GM23338 (cell line): ENCODE measurements at regions not wholly inside any gene's neighbourhood (a gene's known extent, or its start where the extent isn't known, plus 50 kb on each side); places are given as distances from the start of the nearest gene placed in this dataset.

Source experiments
- ATAC-seq: fragments of 200-7000 bp; cut with Tn5 transposase; 3 replicates; pipeline ENCODE4 v1.9.1; 2020
- DNase-seq: peaks from one replicate; pipeline ENCODE4 v3.0.0-alpha.2; 2015; ENCODE audit warnings: low spot score
- H2AFZ ChIP-seq: fragments of 200-600 bp; sonication (generic); 2 replicates; pipeline ENCODE4 v1.8.0; 2016; ENCODE audit warnings: antibody characterized with exemption, mild to moderate bottlenecking, moderate library complexity
- H3F3A ChIP-seq: fragments of 200-600 bp; sonication (generic); replicated peaks from 2 replicates; pipeline ENCODE4 v1.8.0; 2017; ENCODE audit warnings: antibody characterized with exemption, mixed run types, low read depth
- H3K27ac ChIP-seq: fragments of 200-600 bp; sonication (generic); 2 replicates; pipeline ENCODE4 v1.6.1; 2016; ENCODE audit warnings: low read depth
- H3K27me3 ChIP-seq: fragments of 200-600 bp; sonication (generic); 2 replicates; pipeline ENCODE4 v1.8.0; 2016; ENCODE audit warnings: mild to moderate bottlenecking, mixed run types, moderate library complexity; ENCODE audit not compliant: insufficient read depth
- H3K36me3 ChIP-seq: fragments of 200-600 bp; sonication (generic); 2 replicates; pipeline ENCODE4 v1.8.0; 2016; ENCODE audit warnings: mild to moderate bottlenecking; ENCODE audit not compliant: insufficient read depth
- H3K4me1 ChIP-seq: fragments of 200-600 bp; sonication (generic); 2 replicates; pipeline ENCODE4 v1.8.0; 2016; ENCODE audit warnings: mild to moderate bottlenecking, moderate library complexity; ENCODE audit not compliant: insufficient read depth
- H3K4me2 ChIP-seq: fragments of 200-600 bp; sonication (generic); 2 replicates; pipeline ENCODE4 v1.7.1; 2017; ENCODE audit warnings: mixed run types
- H3K4me3 ChIP-seq: fragments of 200-600 bp; sonication (generic); 2 replicates; pipeline ENCODE4 v1.6.1; 2016; ENCODE audit warnings: mixed run types
- H3K79me2 ChIP-seq: fragments of 200-600 bp; sonication (generic); replicated peaks from 2 replicates; pipeline ENCODE4 v1.8.0; 2017; ENCODE audit warnings: mild to moderate bottlenecking; ENCODE audit not compliant: insufficient read depth
- H3K9me2 ChIP-seq: fragments of 200-600 bp; sonication (generic); 2 replicates; pipeline ENCODE4 v1.8.0; 2017; ENCODE audit not compliant: insufficient read depth
- H4K20me1 ChIP-seq: fragments of 200-600 bp; sonication (generic); replicated peaks from 2 replicates; pipeline ENCODE4 v1.8.0; 2017; ENCODE audit warnings: mild to moderate bottlenecking; ENCODE audit not compliant: insufficient read depth
- H3K27ac Mint-ChIP-seq: 2 replicates; pipeline ENCODE4 v1.8.0; 2020; ENCODE audit warnings: inconsistent platforms, mild to moderate bottlenecking, moderate library complexity, mixed read lengths
- H3K27me3 Mint-ChIP-seq: 3 replicates; pipeline ENCODE4 v1.8.0; 2022; ENCODE audit warnings: low read depth, mild to moderate bottlenecking, moderate library complexity, mixed read lengths, inconsistent platforms; ENCODE audit not compliant: insufficient read depth, poor library complexity
- H3K36me3 Mint-ChIP-seq: 3 replicates; pipeline ENCODE4 v1.8.0; 2021; ENCODE audit warnings: low read depth, mild to moderate bottlenecking, inconsistent platforms, moderate library complexity, mixed read lengths
- H3K4me1 Mint-ChIP-seq: 3 replicates; pipeline ENCODE4 v1.8.0; 2020; ENCODE audit warnings: mild to moderate bottlenecking, inconsistent platforms, mixed read lengths
- H3K4me3 Mint-ChIP-seq: 3 replicates; pipeline ENCODE4 v1.8.0; 2021; ENCODE audit warnings: moderate library complexity, mild to moderate bottlenecking, inconsistent platforms, mixed read lengths
- H3K9me3 Mint-ChIP-seq: 3 replicates; pipeline ENCODE4 v1.8.0; 2020; ENCODE audit warnings: moderate library complexity, mild to moderate bottlenecking, inconsistent platforms, mixed read lengths
- CTCF ChIP-seq, 2 experiments: fragments of 200-600 bp in 1 of 2; sonication (generic) in 1 of 2; conservative IDR thresholded peaks; 2 replicates each; pipeline versions ENCODE4 v1.5.1 to v1.6.1; 2016 to 2017; ENCODE audit warnings: antibody characterized with exemption in 2 of 2, low read depth in 2 of 2, mild to moderate bottlenecking in 2 of 2, moderate library complexity in 1 of 2
- ETS1 ChIP-seq: IDR thresholded peaks from 2 replicates; pipeline ENCODE4 v1.6.1; 2016; ENCODE audit warnings: antibody characterized with exemption
- EZH2phosphoT487 ChIP-seq: fragments of 200-600 bp; sonication (generic); IDR thresholded peaks from one replicate; pipeline ENCODE4 v1.8.1; 2018; ENCODE audit warnings: antibody characterized with exemption; ENCODE audit not compliant: unreplicated experiment
- JUNB ChIP-seq: IDR thresholded peaks from one replicate; pipeline ENCODE4 v1.6.1; 2016; ENCODE audit warnings: antibody characterized with exemption; ENCODE audit not compliant: unreplicated experiment
- NANOG ChIP-seq: IDR thresholded peaks from 2 replicates; pipeline ENCODE4 v1.6.1; 2016; ENCODE audit warnings: antibody characterized with exemption, borderline replicate concordance
- POLR2AphosphoS5 ChIP-seq: IDR thresholded peaks from 2 replicates; pipeline ENCODE4 v1.6.1; 2016; ENCODE audit warnings: antibody characterized with exemption, low read depth
- REST ChIP-seq: IDR thresholded peaks from one replicate; pipeline ENCODE4 v1.6.1; 2018; ENCODE audit warnings: antibody characterized with exemption; ENCODE audit not compliant: unreplicated experiment
- STAT1 ChIP-seq: IDR thresholded peaks from one replicate; pipeline ENCODE4 v1.6.1; 2016; ENCODE audit warnings: antibody characterized with exemption; ENCODE audit not compliant: unreplicated experiment
- ZNF114 ChIP-seq: fragments of 250-450 bp; sonication (Bioruptor Pico); IDR thresholded peaks from 2 replicates; pipeline ENCODE4 v1.5.0; 2020; ENCODE audit warnings: mild to moderate bottlenecking, moderate library complexity
- TF ChIP-seq, protein P1 (sequence below): fragments of 250-450 bp; sonication (Bioruptor Pico); IDR thresholded peaks from 2 replicates; pipeline ENCODE4 v1.5.0; 2020; ENCODE audit warnings: mild to moderate bottlenecking, moderate library complexity

DNA sequence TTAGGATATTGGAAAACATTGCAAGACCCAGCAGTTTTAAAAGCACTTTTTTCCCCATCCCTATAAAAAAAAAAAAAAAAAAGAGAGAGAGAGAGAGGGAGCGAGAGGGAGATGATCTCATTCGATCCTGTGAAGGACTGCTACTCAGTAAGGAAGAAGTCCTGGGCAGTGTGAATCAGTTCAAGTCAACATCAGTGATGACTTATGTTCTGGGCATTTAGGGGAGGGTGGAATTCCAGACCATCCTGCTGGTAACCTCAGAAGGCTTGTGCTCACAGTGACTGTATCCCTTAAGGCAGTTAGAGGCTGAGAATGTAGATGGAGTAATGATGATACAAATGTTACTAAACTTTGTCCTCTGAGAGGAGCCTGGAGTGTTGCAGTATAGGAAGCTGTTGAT, 151.4 kb downstream of the TGFB2 start (continued):
- TF ChIP-seq, protein P1, sequence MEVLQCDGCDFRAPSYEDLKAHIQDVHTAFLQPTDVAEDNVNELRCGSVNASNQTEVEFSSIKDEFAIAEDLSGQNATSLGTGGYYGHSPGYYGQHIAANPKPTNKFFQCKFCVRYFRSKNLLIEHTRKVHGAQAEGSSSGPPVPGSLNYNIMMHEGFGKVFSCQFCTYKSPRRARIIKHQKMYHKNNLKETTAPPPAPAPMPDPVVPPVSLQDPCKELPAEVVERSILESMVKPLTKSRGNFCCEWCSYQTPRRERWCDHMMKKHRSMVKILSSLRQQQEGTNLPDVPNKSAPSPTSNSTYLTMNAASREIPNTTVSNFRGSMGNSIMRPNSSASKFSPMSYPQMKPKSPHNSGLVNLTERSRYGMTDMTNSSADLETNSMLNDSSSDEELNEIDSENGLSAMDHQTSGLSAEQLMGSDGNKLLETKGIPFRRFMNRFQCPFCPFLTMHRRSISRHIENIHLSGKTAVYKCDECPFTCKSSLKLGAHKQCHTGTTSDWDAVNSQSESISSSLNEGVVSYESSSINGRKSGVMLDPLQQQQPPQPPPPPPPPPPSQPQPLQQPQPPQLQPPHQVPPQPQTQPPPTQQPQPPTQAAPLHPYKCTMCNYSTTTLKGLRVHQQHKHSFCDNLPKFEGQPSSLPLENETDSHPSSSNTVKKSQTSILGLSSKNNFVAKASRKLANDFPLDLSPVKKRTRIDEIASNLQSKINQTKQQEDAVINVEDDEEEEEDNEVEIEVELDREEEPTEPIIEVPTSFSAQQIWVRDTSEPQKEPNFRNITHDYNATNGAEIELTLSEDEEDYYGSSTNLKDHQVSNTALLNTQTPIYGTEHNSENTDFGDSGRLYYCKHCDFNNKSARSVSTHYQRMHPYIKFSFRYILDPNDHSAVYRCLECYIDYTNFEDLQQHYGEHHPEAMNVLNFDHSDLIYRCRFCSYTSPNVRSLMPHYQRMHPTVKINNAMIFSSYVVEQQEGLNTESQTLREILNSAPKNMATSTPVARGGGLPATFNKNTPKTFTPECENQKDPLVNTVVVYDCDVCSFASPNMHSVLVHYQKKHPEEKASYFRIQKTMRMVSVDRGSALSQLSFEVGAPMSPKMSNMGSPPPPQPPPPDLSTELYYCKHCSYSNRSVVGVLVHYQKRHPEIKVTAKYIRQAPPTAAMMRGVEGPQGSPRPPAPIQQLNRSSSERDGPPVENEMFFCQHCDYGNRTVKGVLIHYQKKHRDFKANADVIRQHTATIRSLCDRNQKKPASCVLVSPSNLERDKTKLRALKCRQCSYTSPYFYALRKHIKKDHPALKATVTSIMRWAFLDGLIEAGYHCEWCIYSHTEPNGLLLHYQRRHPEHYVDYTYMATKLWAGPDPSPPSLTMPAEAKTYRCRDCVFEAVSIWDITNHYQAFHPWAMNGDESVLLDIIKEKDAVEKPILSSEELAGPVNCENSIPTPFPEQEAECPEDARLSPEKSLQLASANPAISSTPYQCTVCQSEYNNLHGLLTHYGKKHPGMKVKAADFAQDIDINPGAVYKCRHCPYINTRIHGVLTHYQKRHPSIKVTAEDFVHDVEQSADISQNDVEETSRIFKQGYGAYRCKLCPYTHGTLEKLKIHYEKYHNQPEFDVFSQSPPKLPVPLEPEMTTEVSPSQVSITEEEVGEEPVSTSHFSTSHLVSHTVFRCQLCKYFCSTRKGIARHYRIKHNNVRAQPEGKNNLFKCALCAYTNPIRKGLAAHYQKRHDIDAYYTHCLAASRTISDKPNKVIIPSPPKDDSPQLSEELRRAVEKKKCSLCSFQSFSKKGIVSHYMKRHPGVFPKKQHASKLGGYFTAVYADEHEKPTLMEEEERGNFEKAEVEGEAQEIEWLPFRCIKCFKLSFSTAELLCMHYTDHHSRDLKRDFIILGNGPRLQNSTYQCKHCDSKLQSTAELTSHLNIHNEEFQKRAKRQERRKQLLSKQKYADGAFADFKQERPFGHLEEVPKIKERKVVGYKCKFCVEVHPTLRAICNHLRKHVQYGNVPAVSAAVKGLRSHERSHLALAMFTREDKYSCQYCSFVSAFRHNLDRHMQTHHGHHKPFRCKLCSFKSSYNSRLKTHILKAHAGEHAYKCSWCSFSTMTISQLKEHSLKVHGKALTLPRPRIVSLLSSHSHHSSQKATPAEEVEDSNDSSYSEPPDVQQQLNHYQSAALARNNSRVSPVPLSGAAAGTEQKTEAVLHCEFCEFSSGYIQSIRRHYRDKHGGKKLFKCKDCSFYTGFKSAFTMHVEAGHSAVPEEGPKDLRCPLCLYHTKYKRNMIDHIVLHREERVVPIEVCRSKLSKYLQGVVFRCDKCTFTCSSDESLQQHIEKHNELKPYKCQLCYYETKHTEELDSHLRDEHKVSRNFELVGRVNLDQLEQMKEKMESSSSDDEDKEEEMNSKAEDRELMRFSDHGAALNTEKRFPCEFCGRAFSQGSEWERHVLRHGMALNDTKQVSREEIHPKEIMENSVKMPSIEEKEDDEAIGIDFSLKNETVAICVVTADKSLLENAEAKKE (CRISPR knock-in tag) = no peak

GRCh38 chr1:218498056-218498938, 153.2 kb downstream of the TGFB2 start:
- no peak overlapping the region for H3K27ac ChIP-seq
- Mint-ChIP-seq H3K4me1 (peaks cover 26% of the 10 kb centered on the region), H3K36me3 (no peaks in the 10 kb centered on the region), H3K9me3 (no peaks in the 10 kb centered on the region), H3K4me3 (no peak overlapping the region), H3K27ac (no peak overlapping the region), H3K27me3 (peaks cover 5% of the 10 kb centered on the region)
- no peaks in the 10 kb centered on the region for H4K20me1 ChIP-seq
- no peaks in the 10 kb centered on the region for H3K79me2 ChIP-seq
- ATAC-seq (no peak), DNase-seq (no peak)
- no peaks in the 10 kb centered on the region for H3K27me3 ChIP-seq
- H3K4me3 ChIP-seq = no peak overlapping the region
- no peaks in the 10 kb centered on the region for H3K9me2 ChIP-seq
- no peaks in the 10 kb centered on the region for H3F3A ChIP-seq
- TF ChIP-seq POLR2AphosphoS5 = no peak
- no peak for TF ChIP-seq REST
- TF ChIP-seq STAT1 = no peak
- no peak for TF ChIP-seq ZNF114 (CRISPR knock-in tag)
- no peak for TF ChIP-seq ETS1
- no peak for TF ChIP-seq CTCF (conservative IDR thresholded peaks at IDR 0.05; ENCODE audit: low read depth in 2 of 2)
- no peak for TF ChIP-seq JUNB
- TF ChIP-seq NANOG = no peak
- no peak for TF ChIP-seq EZH2phosphoT487
- no peak overlapping the region for H2AFZ ChIP-seq
- no peaks in the 10 kb centered on the region for H3K36me3 ChIP-seq
- H3K4me1 ChIP-seq = peaks cover 9% of the 10 kb centered on the region
- H3K4me2 ChIP-seq = no peak overlapping the region
